Hematopoietic multipotent progenitor cell (in vitro differentiated cells): ENCODE measurements at regions not wholly inside any gene's neighbourhood (a gene's known extent, or its start where the extent isn't known, plus 50 kb on each side); places are given as distances from the start of the nearest gene placed in this dataset.
A peak's percentile ranks its signal among the peaks of the same experiment; 100 is the strongest.

Experiments
- DNase-seq, 3 donors: peaks; one replicate each; pipeline ENCODE4 v3.0.0-alpha.2; 2011 to 2015; ENCODE audit warnings: low read depth in 2 of 3, low spot score in 2 of 3

- DNase-seq = no peak
Measured at GRCh38 chr6:167731731-167732422, 94.8 kb upstream of the AFDN start.

- no peak for DNase-seq
Measured at GRCh38 chr6:167733740-167734661, 92.7 kb upstream of the AFDN start.

GRCh38 chr6:167734662-167735083, 92.0 kb upstream of the AFDN start:
- DNase-seq = peak in 1 of 3 donors; percentile 3

- DNase-seq = no peak
Measured at GRCh38 chr6:167735084-167735950, 91.4 kb upstream of the AFDN start.

GRCh38 chr6:167735951-167736288, 90.8 kb upstream of the AFDN start:
- DNase-seq = no peak

- DNase-seq = no peak
Measured at GRCh38 chr6:167736486-167737204, 90.1 kb upstream of the AFDN start.

- DNase-seq = no peak
Measured at GRCh38 chr6:167737205-167737830, 89.4 kb upstream of the AFDN start.

GRCh38 chr6:167738386-167738785, 88.3 kb upstream of the AFDN start:
- DNase-seq = no peak

GRCh38 chr6:167739721-167740475, 86.8 kb upstream of the AFDN start:
- no peak for DNase-seq

GRCh38 chr6:167742719-167743303, 83.9 kb upstream of the AFDN start:
- no peak for DNase-seq

- DNase-seq = no peak
Measured at GRCh38 chr6:167744681-167745669, 81.7 kb upstream of the AFDN start.

- DNase-seq = no peak
Measured at GRCh38 chr6:167745670-167746389, 80.9 kb upstream of the AFDN start.

GRCh38 chr6:167746390-167746907, 80.3 kb upstream of the AFDN start:
- no peak for DNase-seq

GRCh38 chr6:167746975-167747374, 79.7 kb upstream of the AFDN start:
- DNase-seq = no peak

- no peak for DNase-seq
Measured at GRCh38 chr6:167747645-167748044, 79.1 kb upstream of the AFDN start.

GRCh38 chr6:167748046-167748445, 78.7 kb upstream of the AFDN start:
- no peak for DNase-seq
